ENCODE measurements at regions not wholly inside any gene's neighbourhood (a gene's known extent, or its start where the extent isn't known, plus 50 kb on each side); places are given as distances from the start of the nearest gene placed in this dataset.

GRCh38 chr10:113477451-113477850 is 75.4 kb upstream of the HABP2 start:
- DNase-seq (ENCODE audit: extremely low spot score) = no peak
- no peak for TF ChIP-seq CTCF (IDR thresholded peaks at IDR 0.05; ENCODE audit: control extremely low read depth, extremely low read depth, low read depth, missing control alignments)
- CTCF ChIA-PET = interaction anchor here (1.4 kb wide), 1 partner anchor 36 kb away, joined by 3 read pairs; no protein-coding TSS in a partner anchor
- POLR2A ChIA-PET = no interaction called here

- CTCF ChIA-PET = no interaction called here
- POLR2A ChIA-PET = no interaction called here
- TF ChIP-seq CTCF (IDR thresholded peaks at IDR 0.05; ENCODE audit: control extremely low read depth, extremely low read depth, low read depth, missing control alignments) = no peak
- no peak for DNase-seq (ENCODE audit: extremely low spot score)
Measured at GRCh38 chr10:113479346-113480080, 73.3 kb upstream of the HABP2 start.

GRCh38 chr10:113480081-113480360 is 72.8 kb upstream of the HABP2 start:
- ChIA-PET CTCF (no interaction called here), POLR2A (no interaction called here)
- DNase-seq (ENCODE audit: extremely low spot score) = no peak
- no peak for TF ChIP-seq CTCF (IDR thresholded peaks at IDR 0.05; ENCODE audit: control extremely low read depth, extremely low read depth, low read depth, missing control alignments)

GRCh38 chr10:113480851-113481502 is 71.9 kb upstream of the HABP2 start:
- CTCF ChIA-PET = no interaction called here
- no peak for TF ChIP-seq CTCF (IDR thresholded peaks at IDR 0.05; ENCODE audit: control extremely low read depth, extremely low read depth, low read depth, missing control alignments)
- DNase-seq (ENCODE audit: extremely low spot score) = no peak
- POLR2A ChIA-PET = no interaction called here

GRCh38 chr10:113484487-113484886 is 68.4 kb upstream of the HABP2 start:
- no peak for DNase-seq (ENCODE audit: extremely low spot score)
- POLR2A ChIA-PET = no interaction called here
- CTCF ChIA-PET = no interaction called here
- no peak for TF ChIP-seq CTCF (IDR thresholded peaks at IDR 0.05; ENCODE audit: control extremely low read depth, extremely low read depth, low read depth, missing control alignments)

GRCh38 chr10:113485736-113486135 is 67.1 kb upstream of the HABP2 start:
- no peak for DNase-seq (ENCODE audit: extremely low spot score)
- POLR2A ChIA-PET = no interaction called here
- CTCF ChIA-PET = interaction anchor here (1.0 to 1.3 kb wide), 2 partner anchors 15 to 35 kb away, joined by 4 read pairs; no protein-coding TSS in a partner anchor
- no peak for TF ChIP-seq CTCF (IDR thresholded peaks at IDR 0.05; ENCODE audit: control extremely low read depth, extremely low read depth, low read depth, missing control alignments)
